K562 (cell line): ENCODE measurements at regions not wholly inside any gene's neighbourhood (a gene's known extent, or its start where the extent isn't known, plus 50 kb on each side); places are given as distances from the start of the nearest gene placed in this dataset.

Source experiments
- ATAC-seq: fragments of 200-7000 bp; cut with Tn5 transposase; 3 replicates; pipeline ENCODE4 v1.9.1; 2020; ENCODE audit warnings: moderate library complexity
- BruUV-seq: library from RNA; stranded (reverse); fragments of 400-500 nt; replicated peaks from 2 replicates; lab custom pipeline; 2021; lab: Mats Ljungman, UMichigan
- CTCF ChIA-PET: fragments of 300-600 bp; formaldehyde crosslinking; extraction: SDS; loops from one replicate; lab custom pipeline; 2021; ENCODE audit warnings: low intra/inter-chr PET ratio; lab: Yijun Ruan, JAX
- POLR2A ChIA-PET: fragments of 300-600, 350-650 bp; sonication (Branson Sonifier 250); formaldehyde crosslinking; extraction: SDS; loops from one replicate; lab custom pipeline; 2021; ENCODE audit warnings: antibody characterized with exemption, inconsistent platforms; lab: Yijun Ruan, JAX
- DNase-seq, 4 experiments: peaks; one replicate each; pipeline versions ENCODE4 v3.0.0 to v3.0.0-alpha.2; 2011 to 2018; ENCODE audit warnings: low spot score in 3 of 4, mixed read lengths in 3 of 4; ENCODE audit errors: extremely low read depth in 1 of 4
- FAIRE-seq: peaks from 2 replicates; lab custom pipeline; 2011; peaks lifted over from hg19 to GRCh38; lab: Jason Lieb, UNC
- H2AFZ ChIP-seq: 2 replicates; pipeline ENCODE4 v1.6.0; 2011; ENCODE audit warnings: low read depth, low read length, control low read depth, inconsistent platforms
- H3K27ac ChIP-seq: fragments of 200-600 bp; 3 replicates; pipeline ENCODE4 v1.8.0; 2011; ENCODE audit warnings: low read depth, mild to moderate bottlenecking, control low read depth, inconsistent platforms, low read length, moderate library complexity, mixed read lengths; ENCODE audit errors: extremely low read depth
- H3K27me3 ChIP-seq, 2 experiments: fragments of 300-600 bp in 1 of 2; 2 replicates in 1 of 2; 3 replicates in 1 of 2; pipeline versions ENCODE4 v1.6.0 to v1.8.0; 2011; ENCODE audit warnings: inconsistent platforms in 2 of 2, low read length in 2 of 2, mild to moderate bottlenecking in 1 of 2, mixed read lengths in 1 of 2, moderate library complexity in 1 of 2; ENCODE audit not compliant: control insufficient read depth in 2 of 2, insufficient read depth in 2 of 2
- H3K36me3 ChIP-seq: fragments of 300-600 bp; 3 replicates; pipeline ENCODE4 v1.8.0; 2011; ENCODE audit warnings: mild to moderate bottlenecking, low read length, inconsistent platforms; ENCODE audit not compliant: control insufficient read depth, insufficient read depth
- H3K4me1 ChIP-seq, 2 experiments: fragments of 200-600 bp in 1 of 2; replicated peaks in 1 of 2; 2 replicates in 1 of 2; 3 replicates in 1 of 2; pipeline versions ENCODE4 v1.5.1 to v1.8.0; 2011; ENCODE audit warnings: inconsistent platforms in 2 of 2, low read length in 2 of 2, mild to moderate bottlenecking in 1 of 2, mixed read lengths in 1 of 2, moderate library complexity in 1 of 2; ENCODE audit not compliant: control insufficient read depth in 2 of 2, insufficient read depth in 2 of 2
- H3K4me2 ChIP-seq: 2 replicates; pipeline ENCODE4 v1.6.1; 2011; ENCODE audit warnings: low read length, control low read depth, inconsistent platforms, mixed read lengths; ENCODE audit not compliant: insufficient read depth
- H3K4me3 ChIP-seq: fragments of 200-600 bp; sonication (generic), shearing (Covaris generic); 2 replicates; pipeline ENCODE4 v1.5.1; 2016; ENCODE audit warnings: control low read depth, inconsistent platforms
- H3K79me2 ChIP-seq: fragments of 200-600 bp; 3 replicates; pipeline ENCODE4 v1.8.0; 2011; ENCODE audit warnings: low read length, inconsistent platforms; ENCODE audit not compliant: control insufficient read depth, insufficient read depth
- H3K9ac ChIP-seq, 2 experiments: 2 replicates each; pipeline versions ENCODE4 v1.6.0 to v1.6.1; 2011; ENCODE audit warnings: low read depth in 2 of 2, low read length in 2 of 2, control low read depth in 1 of 2, inconsistent platforms in 1 of 2, mild to moderate bottlenecking in 1 of 2, mixed read lengths in 1 of 2; ENCODE audit not compliant: insufficient read depth in 1 of 2
- H3K9me1 ChIP-seq: one replicate; pipeline ENCODE4 v1.6.0; 2011; ENCODE audit warnings: inconsistent platforms, mild to moderate bottlenecking, low read length, moderate library complexity; ENCODE audit not compliant: control insufficient read depth, insufficient read depth
- H3K9me3 ChIP-seq: replicated peaks from 2 replicates; pipeline ENCODE4 v1.5.1; 2011; ENCODE audit warnings: low read depth, low read length, inconsistent platforms; ENCODE audit not compliant: control insufficient read depth, insufficient read depth
- H4K20me1 ChIP-seq: replicated peaks from 2 replicates; pipeline ENCODE4 v1.6.1; 2011; ENCODE audit warnings: low read length, inconsistent platforms, mixed read lengths; ENCODE audit not compliant: control insufficient read depth, insufficient read depth
- ILF3 ChIP-seq: fragments of 450-650 bp; IDR thresholded peaks from 2 replicates; pipeline ENCODE4 v1.6.1; 2018; ENCODE audit warnings: antibody characterized with exemption, mild to moderate bottlenecking, moderate library complexity, borderline replicate concordance
- KDM4B ChIP-seq, 2 experiments: fragments of 450-650 bp in 1 of 2; sonication (generic) in 1 of 2; IDR thresholded peaks; 2 replicates each; pipeline ENCODE4 v1.6.1; 2016 to 2017; ENCODE audit warnings: borderline replicate concordance in 2 of 2, antibody characterized with exemption in 1 of 2, low read depth in 1 of 2, mild to moderate bottlenecking in 1 of 2
- KDM5B ChIP-seq: fragments of 200-600 bp; sonication (generic); IDR thresholded peaks from 2 replicates; pipeline ENCODE4 v1.6.1; 2012; ENCODE audit warnings: low read depth, mild to moderate bottlenecking, moderate library complexity, low read length, control low read depth, inconsistent platforms; ENCODE audit not compliant: insufficient replicate concordance
- LEF1 ChIP-seq: fragments of 450-650 bp; IDR thresholded peaks from 2 replicates; pipeline ENCODE4 v1.6.1; 2016; ENCODE audit warnings: mild to moderate bottlenecking
- NFYB ChIP-seq: IDR thresholded peaks from 2 replicates; pipeline ENCODE4 v1.6.1; 2011; ENCODE audit warnings: mild to moderate bottlenecking, moderate library complexity; ENCODE audit not compliant: insufficient read length; ENCODE audit errors: extremely low read depth
- OTX1 ChIP-seq: fragments of 450-650 bp; formaldehyde crosslinking; IDR thresholded peaks from 2 replicates; pipeline ENCODE4 v1.4.0; 2022; ENCODE audit warnings: mild to moderate bottlenecking
- RCOR1 ChIP-seq, 2 experiments: IDR thresholded peaks; 2 replicates each; pipeline ENCODE4 v1.6.1; 2012; ENCODE audit warnings: low read depth in 2 of 2, low read length in 2 of 2, borderline replicate concordance in 1 of 2, improper control_type of control experiment in 1 of 2
- ZNF212 ChIP-seq: fragments of 450-650 bp; formaldehyde crosslinking; IDR thresholded peaks from 2 replicates; pipeline ENCODE4 v1.4.0; 2020; ENCODE audit warnings: mild to moderate bottlenecking
- ZNF253 ChIP-seq: fragments of 250-450 bp; sonication (Bioruptor Pico); conservative IDR thresholded peaks from 2 replicates; pipeline ENCODE4 v1.6.1; 2021; ENCODE audit warnings: mild to moderate bottlenecking
- ZNF717 ChIP-seq: fragments of 250-450 bp; sonication (Bioruptor Pico); IDR thresholded peaks from 2 replicates; pipeline ENCODE4 v1.5.0; 2021
- WGBS: fragments of 100-300 bp; shearing (Covaris generic); methylation state at CpG from one replicate; pipeline ENCODE4 v1.1.6; 2016; ENCODE audit warnings: low coverage, mixed read lengths; ENCODE audit not compliant: insufficient coverage; ENCODE audit errors: missing lambda C conversion rate; 5-methylcytosine and 5-hydroxymethylcytosine counted together
- in situ Hi-C: fragments of 300-500 bp; cut with MboI; formaldehyde crosslinking; loops from 4 replicates; pipeline ENCODE4 v1.15.0; 2018; ENCODE audit warnings: inconsistent platforms, mixed read lengths
- intact Hi-C: fragments of 100-400 bp; cut with micrococcal nuclease; formaldehyde crosslinking; loops from 2 replicates; pipeline ENCODE4 v1.14.2; 2022
- TF ChIP-seq, protein P1 (sequence below): fragments of 250-450 bp; sonication (Bioruptor Pico); IDR thresholded peaks from 2 replicates; pipeline ENCODE4 v1.8.0; 2022; ENCODE audit warnings: inconsistent platforms, mild to moderate bottlenecking, moderate library complexity, borderline replicate concordance
- TF ChIP-seq, protein P2 (sequence below): fragments of 250-450 bp; sonication (Bioruptor Pico); IDR thresholded peaks from 2 replicates; pipeline ENCODE4 v1.9.0; 2021; ENCODE audit warnings: mild to moderate bottlenecking, inconsistent platforms

DNA sequence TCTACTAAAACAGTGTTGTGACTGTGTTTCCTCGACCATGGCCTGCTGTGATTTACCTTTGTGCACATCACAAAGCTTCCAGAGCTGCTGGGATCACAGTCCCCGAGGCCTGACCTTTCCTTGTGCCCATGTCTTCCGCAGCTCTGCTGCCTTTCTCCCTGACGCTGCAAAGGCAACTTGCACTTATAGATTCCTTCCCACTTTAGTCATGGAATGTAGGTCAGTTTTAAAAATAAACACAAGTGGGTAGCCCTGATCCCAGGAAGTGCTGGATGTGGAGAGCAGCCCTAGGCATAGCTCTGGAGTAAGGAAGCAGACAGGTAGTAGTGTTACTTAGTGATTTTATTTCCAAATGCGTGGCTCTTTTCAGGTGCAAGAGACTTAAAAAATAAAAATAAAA lies 825.7 kb downstream of the AACS start (continued):
- TF ChIP-seq, protein P1, sequence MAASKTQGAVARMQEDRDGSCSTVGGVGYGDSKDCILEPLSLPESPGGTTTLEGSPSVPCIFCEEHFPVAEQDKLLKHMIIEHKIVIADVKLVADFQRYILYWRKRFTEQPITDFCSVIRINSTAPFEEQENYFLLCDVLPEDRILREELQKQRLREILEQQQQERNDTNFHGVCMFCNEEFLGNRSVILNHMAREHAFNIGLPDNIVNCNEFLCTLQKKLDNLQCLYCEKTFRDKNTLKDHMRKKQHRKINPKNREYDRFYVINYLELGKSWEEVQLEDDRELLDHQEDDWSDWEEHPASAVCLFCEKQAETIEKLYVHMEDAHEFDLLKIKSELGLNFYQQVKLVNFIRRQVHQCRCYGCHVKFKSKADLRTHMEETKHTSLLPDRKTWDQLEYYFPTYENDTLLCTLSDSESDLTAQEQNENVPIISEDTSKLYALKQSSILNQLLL (CRISPR knock-in tag), result no peak
- TF ChIP-seq ZNF717 (CRISPR knock-in tag), result no peak

DNA sequence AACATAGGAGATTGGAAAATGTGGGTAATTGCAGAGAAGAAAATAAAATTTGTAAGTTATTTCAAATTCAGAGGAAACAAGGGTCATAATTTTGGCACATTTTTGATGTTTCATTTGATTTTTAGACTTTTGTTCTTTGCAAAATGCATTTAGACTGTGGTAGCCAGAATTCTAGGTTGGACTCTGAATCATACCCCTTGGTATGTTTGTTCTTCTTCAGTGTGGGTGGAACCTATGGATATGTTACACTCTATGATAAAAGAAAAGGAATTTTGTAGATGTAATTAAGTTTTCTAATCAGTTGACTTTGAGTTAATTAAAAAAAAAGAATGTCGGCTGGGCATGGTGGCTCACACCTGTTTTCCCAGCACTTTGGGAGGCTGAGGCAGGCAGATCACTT lies 827.0 kb downstream of the AACS start:
- BruUV-seq, result no TSS peak
- Histone ChIP-seq H3K9me1 (no peaks in the 10 kb centered on the region), H3K36me3 (no peaks in the 10 kb centered on the region), H3K9ac (no peak overlapping the region), H3K9me3 (no peaks in the 10 kb centered on the region), H3K4me3 (no peak overlapping the region), H3K4me1 (no peaks in the 10 kb centered on the region), H3K27ac (no peak overlapping the region), H4K20me1 (no peaks in the 10 kb centered on the region), H2AFZ (no peak overlapping the region), H3K4me2 (no peak overlapping the region), H3K79me2 (no peaks in the 10 kb centered on the region), H3K27me3 (no peaks in the 10 kb centered on the region)
- FAIRE-seq (no peak), ATAC-seq (no peak), DNase-seq (no peak)
- in situ Hi-C loops, result no loop called here
- CTCF ChIA-PET, result no interaction called here
- 0% methylated on average over 1 of the region's 1 CpG for WGBS
- POLR2A ChIA-PET, result no interaction called here
- TF ChIP-seq, protein P2, sequence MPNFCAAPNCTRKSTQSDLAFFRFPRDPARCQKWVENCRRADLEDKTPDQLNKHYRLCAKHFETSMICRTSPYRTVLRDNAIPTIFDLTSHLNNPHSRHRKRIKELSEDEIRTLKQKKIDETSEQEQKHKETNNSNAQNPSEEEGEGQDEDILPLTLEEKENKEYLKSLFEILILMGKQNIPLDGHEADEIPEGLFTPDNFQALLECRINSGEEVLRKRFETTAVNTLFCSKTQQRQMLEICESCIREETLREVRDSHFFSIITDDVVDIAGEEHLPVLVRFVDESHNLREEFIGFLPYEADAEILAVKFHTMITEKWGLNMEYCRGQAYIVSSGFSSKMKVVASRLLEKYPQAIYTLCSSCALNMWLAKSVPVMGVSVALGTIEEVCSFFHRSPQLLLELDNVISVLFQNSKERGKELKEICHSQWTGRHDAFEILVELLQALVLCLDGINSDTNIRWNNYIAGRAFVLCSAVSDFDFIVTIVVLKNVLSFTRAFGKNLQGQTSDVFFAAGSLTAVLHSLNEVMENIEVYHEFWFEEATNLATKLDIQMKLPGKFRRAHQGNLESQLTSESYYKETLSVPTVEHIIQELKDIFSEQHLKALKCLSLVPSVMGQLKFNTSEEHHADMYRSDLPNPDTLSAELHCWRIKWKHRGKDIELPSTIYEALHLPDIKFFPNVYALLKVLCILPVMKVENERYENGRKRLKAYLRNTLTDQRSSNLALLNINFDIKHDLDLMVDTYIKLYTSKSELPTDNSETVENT (CRISPR knock-in tag), result no peak
- TF ChIP-seq LEF1, result no peak
- TF ChIP-seq NFYB, result no peak
- TF ChIP-seq KDM4B (IDR thresholded peaks at IDR 0.05; ENCODE audit: borderline replicate concordance in 2 of 2, low read depth in 1 of 2), result no peak
- no peak for TF ChIP-seq ZNF212 (CRISPR knock-in tag)
- TF ChIP-seq OTX1 (CRISPR knock-in tag), result no peak
- TF ChIP-seq KDM5B, result no peak
- TF ChIP-seq ZNF253 (CRISPR knock-in tag), result no peak
- no peak for TF ChIP-seq RCOR1 (IDR thresholded peaks at IDR 0.05; ENCODE audit: borderline replicate concordance in 1 of 2, low read depth in 2 of 2, low read length in 2 of 2)
- TF ChIP-seq ILF3, result no peak
- TF ChIP-seq, all 486 proteins: peak for 0
- intact Hi-C loops, result no loop called here
